ENCODE measurements at regions not wholly inside any gene's neighbourhood (a gene's known extent, or its start where the extent isn't known, plus 50 kb on each side); places are given as distances from the start of the nearest gene placed in this dataset.

- Histone ChIP-seq H3K4me2 (ENCODE audit: insufficient read depth, insufficient read length, low read length) (no peak overlapping the region), H3K23ac (ENCODE audit: insufficient read length, low read depth, low read length) (no peak overlapping the region), H3K27ac (ENCODE audit: insufficient read length, low read depth, low read length) (no peak overlapping the region), H4K91ac (ENCODE audit: insufficient read length, low read depth, low read length) (no peak overlapping the region), H2BK20ac (ENCODE audit: low read depth, low read length, poor library complexity, severe bottlenecking) (no peak overlapping the region), H3K27me3 (ENCODE audit: insufficient read depth, low read length) (no peaks in the 10 kb centered on the region), H3K9me3 (ENCODE audit: control insufficient read depth, low read depth, low read length) (no peaks in the 10 kb centered on the region), H3K4me1 (ENCODE audit: insufficient read depth, low read length) (no peaks in the 10 kb centered on the region), H3K79me1 (ENCODE audit: insufficient read depth, low read depth, low read length, poor library complexity, severe bottlenecking) (no peaks in the 10 kb centered on the region), H3K18ac (ENCODE audit: insufficient read length, low read depth, low read length) (no peak overlapping the region), H4K8ac (replicated peaks; ENCODE audit: insufficient read length, low read depth, low read length) (no peak overlapping the region), H3K9ac (ENCODE audit: extremely low read depth, insufficient read length, low read length) (no peak overlapping the region), H2BK12ac (ENCODE audit: insufficient read length, low read depth, low read length) (no peak overlapping the region), H3T11ph (ENCODE audit: low read length) (no peak overlapping the region), H2BK5ac (ENCODE audit: insufficient read length, low read length) (no peak overlapping the region), H3K79me2 (ENCODE audit: insufficient read depth, low read length) (no peaks in the 10 kb centered on the region), H3K14ac (ENCODE audit: insufficient read depth, low read length) (no peak overlapping the region), H4K20me1 (ENCODE audit: control insufficient read depth, insufficient read depth, insufficient read length) (no peaks in the 10 kb centered on the region), H3K23me2 (ENCODE audit: insufficient read length, low read depth, low read length, poor library complexity, severe bottlenecking) (no peaks in the 10 kb centered on the region), H2AK5ac (ENCODE audit: insufficient read length, low read length) (no peak overlapping the region), H3K4ac (ENCODE audit: low read depth, low read length) (no peak overlapping the region), H2BK15ac (ENCODE audit: low read depth, low read length) (no peak overlapping the region), H4K5ac (ENCODE audit: insufficient read length, low read depth, low read length) (no peak overlapping the region), H2BK120ac (ENCODE audit: low read depth, low read length, poor library complexity, severe bottlenecking) (no peak overlapping the region), H2AFZ (ENCODE audit: low read length) (no peak overlapping the region), H3K56ac (ENCODE audit: insufficient read length, low read depth, low read length) (no peak overlapping the region)
- Mint-ChIP-seq H3K27me3 (ENCODE audit: low read depth) (no peaks in the 10 kb centered on the region), H3K4me1 (peaks cover 0 to 2% of the 10 kb centered on the region in 2 experiments; a peak in 2 of 4 replicates), H3K9me3 (peaks cover 6 to 13% of the 10 kb centered on the region in 2 experiments; a peak in 4 of 5 replicates), H3K4me3 (no peak overlapping the region), H3K27ac (no peak overlapping the region), H3K36me3 (ENCODE audit: insufficient read depth in 1 of 3, low read depth in 3 of 3) (peaks cover 0 to 5% (median 0%) of the 10 kb centered on the region in 3 experiments; a peak in 1 of 7 replicates)
- TF ChIP-seq CTCF (conservative IDR thresholded peaks at IDR 0.05) = no peak
- WGBS (ENCODE audit: extremely low coverage, insufficient read length, low lambda C conversion rate) = no CpG with 5 or more reads among the region's 5 CpGs
- DNase-seq = no peak
Measured at GRCh38 chr2:142742371-142743214, 134.9 kb upstream of the KYNU start.

Measured in H9 (cell line).